ENCODE measurements at regions not wholly inside any gene's neighbourhood (a gene's known extent, or its start where the extent isn't known, plus 50 kb on each side); places are given as distances from the start of the nearest gene placed in this dataset.
A peak's percentile ranks its signal among the peaks of the same experiment; 100 is the strongest.

GRCh38 chr3:107260207-107260606 is 117.0 kb upstream of the CCDC54 start:
- H3K79me2 ChIP-seq, result peaks cover 7% of the 10 kb centered on the region
- H3K9ac ChIP-seq, result no peak overlapping the region

DNA sequence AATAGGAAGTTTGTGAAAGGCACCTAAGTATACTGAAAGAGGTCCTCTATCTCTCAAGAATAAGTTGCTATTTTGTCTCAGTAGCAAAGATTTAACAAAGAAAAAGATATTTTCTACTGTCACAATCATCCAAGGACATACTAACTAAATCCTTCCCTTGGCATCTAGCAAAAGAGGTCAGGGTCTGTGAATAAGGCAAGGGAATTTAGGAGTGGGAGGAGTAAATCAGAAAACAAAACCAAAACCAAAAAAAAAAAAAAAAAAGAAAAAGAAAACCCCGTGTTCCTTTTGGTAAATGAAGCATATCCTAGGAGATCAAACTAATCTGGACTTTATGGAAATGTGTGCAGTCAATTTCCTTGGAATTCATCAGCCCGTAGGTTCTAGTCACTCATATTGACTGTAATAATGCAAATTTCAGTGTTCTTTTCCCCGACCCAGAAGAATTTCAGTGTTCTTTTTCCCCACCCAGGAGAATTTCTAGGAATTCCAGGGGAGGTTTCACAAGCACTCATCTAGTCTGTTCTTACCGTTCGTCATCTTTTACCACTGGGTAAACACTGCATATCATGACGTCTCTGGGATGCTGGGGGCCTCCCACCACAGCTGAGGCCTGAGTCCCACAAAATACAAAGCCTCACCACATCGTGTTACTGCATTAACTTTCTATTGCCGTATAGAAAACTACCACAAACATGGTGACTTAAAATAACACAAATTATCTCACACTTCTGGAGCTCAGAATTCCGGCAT is 113.8 kb upstream of the CCDC54 start:
- H3K4me3 ChIP-seq (ENCODE audit: low read depth, low read length), result no peak overlapping the region
- H2AFZ ChIP-seq, result peak overlapping the region; percentile 19
- no peak overlapping the region for H3K27ac ChIP-seq
- H3K79me2 ChIP-seq, result peaks cover 7% of the 10 kb centered on the region
- H3K4me1 ChIP-seq, result peaks cover 8% of the 10 kb centered on the region
- no peaks in the 10 kb centered on the region for H3K36me3 ChIP-seq (ENCODE audit: control insufficient read depth, insufficient read depth, low read length)
- TF ChIP-seq CTCF (IDR thresholded peaks at IDR 0.05), result no peak
- H3K27me3 ChIP-seq (ENCODE audit: control insufficient read depth, insufficient read depth, low read length), result no peaks in the 10 kb centered on the region
- no peak overlapping the region for H3K4me2 ChIP-seq (ENCODE audit: low read length)
- no peaks in the 10 kb centered on the region for H3K9me3 ChIP-seq (ENCODE audit: control insufficient read depth, low read length)
- no peak overlapping the region for H3K9ac ChIP-seq

More at GRCh38 chr3:107260207-107260606, 117.0 kb upstream of the CCDC54 start:
- Histone ChIP-seq H3K4me2 (ENCODE audit: low read length) (no peak overlapping the region), H3K36me3 (ENCODE audit: control insufficient read depth, insufficient read depth, low read length) (no peaks in the 10 kb centered on the region), H3K9me3 (ENCODE audit: control insufficient read depth, low read length) (no peaks in the 10 kb centered on the region), H3K27ac (no peak overlapping the region), H2AFZ (no peak overlapping the region), H3K4me1 (peaks cover 14% of the 10 kb centered on the region), H3K27me3 (ENCODE audit: control insufficient read depth, insufficient read depth, low read length) (no peaks in the 10 kb centered on the region), H3K4me3 (ENCODE audit: low read depth, low read length) (no peak overlapping the region)
- no peak for TF ChIP-seq CTCF (IDR thresholded peaks at IDR 0.05)

DNA sequence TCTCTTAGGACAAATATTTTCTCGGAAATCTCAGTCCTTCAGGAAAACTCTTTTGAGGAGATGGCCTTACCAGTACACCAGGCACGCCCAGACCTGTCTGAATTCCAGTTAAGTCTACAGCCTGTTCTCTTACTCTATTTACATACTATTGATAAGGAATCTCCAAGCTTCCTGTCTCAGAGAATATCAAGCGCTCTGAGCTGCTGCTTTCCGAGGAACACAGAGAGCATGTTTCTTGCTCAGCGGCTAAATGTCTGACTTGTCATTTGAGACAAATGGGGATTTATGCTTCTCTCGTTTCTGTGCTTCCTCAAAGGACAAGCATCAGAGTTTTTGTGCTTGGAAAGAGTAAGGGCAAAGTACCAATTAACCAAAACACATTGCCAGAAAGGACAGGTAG is 112.4 kb upstream of the CCDC54 start:
- H3K36me3 ChIP-seq (ENCODE audit: control insufficient read depth, insufficient read depth, low read length), result no peaks in the 10 kb centered on the region
- H3K4me2 ChIP-seq (ENCODE audit: low read length), result no peak overlapping the region
- H3K9ac ChIP-seq, result no peak overlapping the region
- H3K27ac ChIP-seq, result peak overlapping the region; percentile 15
- H3K27me3 ChIP-seq (ENCODE audit: control insufficient read depth, insufficient read depth, low read length), result no peaks in the 10 kb centered on the region
- TF ChIP-seq CTCF (IDR thresholded peaks at IDR 0.05), result no peak
- no peaks in the 10 kb centered on the region for H3K9me3 ChIP-seq (ENCODE audit: control insufficient read depth, low read length)
- H3K79me2 ChIP-seq, result peaks cover 7% of the 10 kb centered on the region
- peaks cover 7% of the 10 kb centered on the region for H3K4me1 ChIP-seq
- no peak overlapping the region for H3K4me3 ChIP-seq (ENCODE audit: low read depth, low read length)
- peak overlapping the region; percentile 13 for H2AFZ ChIP-seq

DNA sequence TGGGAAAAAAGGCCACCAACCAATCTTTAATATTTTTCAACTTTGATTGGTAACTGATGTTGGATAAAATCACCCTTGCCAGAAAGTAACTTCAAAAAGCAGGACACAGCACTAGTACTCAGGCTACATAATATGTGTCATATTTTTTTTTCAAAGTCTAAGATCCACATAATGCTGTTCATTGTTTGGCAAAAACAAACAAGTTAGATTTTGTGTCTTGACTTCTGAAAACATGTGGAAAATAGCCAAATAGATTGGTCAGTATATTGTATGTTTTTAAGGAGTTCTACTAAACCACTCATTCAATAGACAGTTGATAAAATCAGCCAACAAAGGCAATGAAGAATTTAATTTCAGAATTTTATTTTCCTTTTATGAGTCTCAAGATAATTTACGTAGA is 111.7 kb upstream of the CCDC54 start:
- peaks cover 7% of the 10 kb centered on the region for H3K79me2 ChIP-seq
- no peak overlapping the region for H3K9ac ChIP-seq
- H3K36me3 ChIP-seq (ENCODE audit: control insufficient read depth, insufficient read depth, low read length), result no peaks in the 10 kb centered on the region
- H2AFZ ChIP-seq, result no peak overlapping the region
- no peak overlapping the region for H3K27ac ChIP-seq
- H3K9me3 ChIP-seq (ENCODE audit: control insufficient read depth, low read length), result no peaks in the 10 kb centered on the region
- no peaks in the 10 kb centered on the region for H3K27me3 ChIP-seq (ENCODE audit: control insufficient read depth, insufficient read depth, low read length)
- H3K4me1 ChIP-seq, result peaks cover 7% of the 10 kb centered on the region
- H3K4me3 ChIP-seq (ENCODE audit: low read depth, low read length), result no peak overlapping the region
- H3K4me2 ChIP-seq (ENCODE audit: low read length), result no peak overlapping the region
- TF ChIP-seq CTCF (IDR thresholded peaks at IDR 0.05), result no peak

DNA sequence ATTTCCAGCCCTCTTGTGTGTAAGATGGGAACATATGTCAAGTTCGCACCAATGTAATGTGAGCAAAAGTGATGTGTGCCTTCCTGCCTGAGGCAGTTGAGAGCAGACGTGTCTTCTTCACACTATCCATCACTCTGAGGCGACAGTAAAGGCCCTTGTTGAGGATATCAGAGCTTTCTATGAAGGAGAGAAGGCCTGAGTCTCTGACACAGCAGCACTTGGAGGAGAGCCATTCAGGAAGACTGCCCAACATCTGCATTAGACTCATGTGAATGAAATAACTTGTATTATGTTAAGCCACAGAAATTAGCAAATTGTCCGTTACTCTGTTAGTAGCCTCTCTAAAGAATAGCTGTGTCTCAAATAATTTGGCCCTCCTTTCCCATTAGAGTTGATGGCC is 108.8 kb upstream of the CCDC54 start:
- Histone ChIP-seq H3K4me3 (ENCODE audit: low read depth, low read length) (no peak overlapping the region), H2AFZ (no peak overlapping the region), H3K4me2 (ENCODE audit: low read length) (no peak overlapping the region), H3K27ac (no peak overlapping the region), H3K27me3 (ENCODE audit: control insufficient read depth, insufficient read depth, low read length) (no peaks in the 10 kb centered on the region), H3K9me3 (ENCODE audit: control insufficient read depth, low read length) (no peaks in the 10 kb centered on the region), H3K9ac (no peak overlapping the region), H3K79me2 (peaks cover 8% of the 10 kb centered on the region), H3K36me3 (ENCODE audit: control insufficient read depth, insufficient read depth, low read length) (no peaks in the 10 kb centered on the region), H3K4me1 (peaks cover 7% of the 10 kb centered on the region)
- TF ChIP-seq CTCF (IDR thresholded peaks at IDR 0.05), result no peak

All from parathyroid adenoma (tissue), 2 donors.